GM21737 (cell line): ENCODE measurements at regions not wholly inside any gene's neighbourhood (a gene's known extent, or its start where the extent isn't known, plus 50 kb on each side); places are given as distances from the start of the nearest gene placed in this dataset.
"Not testable (repeated sequence)": the region's sequence is repeated elsewhere in the genome, so short reads cannot be mapped to it uniquely, and the experiment has no call there.

Source experiments
- ATAC-seq: cut with Tn5 transposase; IDR thresholded peaks from one replicate; pipeline ENCODE4 v1.9.1; 2021; ENCODE audit warnings: mild to moderate bottlenecking, moderate library complexity; ENCODE audit not compliant: unreplicated experiment

GRCh38 chr10:123309731-123310130, 155.5 kb downstream of the BUB3 start:
- ATAC-seq = no peak

- ATAC-seq = no peak
Measured at GRCh38 chr10:123316776-123317175, 162.6 kb downstream of the BUB3 start.

DNA sequence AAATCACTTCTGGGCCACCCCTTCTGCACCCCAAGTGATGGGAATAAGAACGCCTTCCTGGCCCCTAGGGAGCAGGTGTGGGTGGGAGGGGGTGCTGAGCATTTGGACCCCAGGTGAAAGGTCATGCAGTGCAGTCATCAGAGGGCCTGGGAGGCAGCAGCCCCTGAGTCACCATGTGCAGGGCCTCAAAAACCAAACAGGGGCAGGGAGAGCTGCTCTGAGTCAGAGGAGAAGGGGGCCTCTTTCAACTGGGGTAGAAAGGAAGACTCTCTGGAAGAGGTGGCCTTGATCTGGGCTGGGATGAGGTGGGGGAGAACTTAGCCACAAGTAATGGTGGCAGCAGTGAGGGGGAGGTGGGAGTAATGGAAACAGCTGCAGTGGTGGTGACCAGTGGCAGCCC, 164.3 kb downstream of the BUB3 start:
- no peak for ATAC-seq

- no peak for ATAC-seq
Measured at GRCh38 chr10:123320091-123320490, 165.9 kb downstream of the BUB3 start.

GRCh38 chr10:123323884-123324283, 169.7 kb downstream of the BUB3 start:
- no peak for ATAC-seq

DNA sequence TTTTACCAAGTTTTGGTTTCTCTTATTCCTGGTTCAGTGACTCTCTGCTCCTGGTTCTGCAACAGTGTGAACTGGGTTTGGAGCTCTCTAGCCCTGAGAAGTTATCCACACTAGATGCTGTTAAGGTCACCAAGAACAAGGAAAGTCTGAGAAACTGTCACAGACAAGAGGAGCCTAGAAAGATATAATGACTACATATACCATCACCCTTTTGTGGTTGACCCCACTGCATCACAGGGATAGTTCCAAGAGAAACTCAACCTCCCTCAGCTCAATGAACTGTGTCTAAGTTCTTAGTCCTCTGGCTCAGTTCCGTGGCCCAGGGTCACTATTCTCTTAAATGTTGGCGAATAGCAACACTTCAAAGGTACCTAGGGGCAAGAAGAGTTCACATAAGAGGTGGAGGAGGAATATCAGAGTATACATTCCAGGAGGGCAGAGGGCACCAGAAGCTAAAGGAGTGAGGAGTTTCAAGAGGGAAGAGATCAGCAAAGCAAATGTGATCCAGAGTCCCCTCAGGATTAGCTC, 171.5 kb downstream of the BUB3 start:
- no peak for ATAC-seq

DNA sequence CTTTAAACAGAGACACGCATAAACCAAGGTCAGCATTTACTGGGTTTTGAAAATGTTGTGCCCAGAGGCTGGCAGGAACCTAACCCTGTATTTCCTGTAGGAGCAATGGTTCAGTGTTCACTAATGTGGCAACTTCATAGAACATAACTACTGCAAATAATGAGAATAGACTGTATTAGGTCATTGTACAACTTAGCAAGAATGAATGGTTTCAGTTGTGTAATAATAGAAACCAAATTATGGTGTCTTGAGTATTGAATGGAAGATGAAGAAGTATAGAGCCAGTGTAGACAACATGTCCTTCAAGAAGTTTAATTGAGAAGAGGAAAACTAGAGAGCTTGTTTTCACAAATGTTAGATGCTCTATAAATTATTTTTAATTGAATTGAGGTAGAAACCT, 172.5 kb downstream of the BUB3 start:
- ATAC-seq = no peak

- peak; percentile 64 for ATAC-seq
Measured at GRCh38 chr10:123327450-123327849, 173.2 kb downstream of the BUB3 start.

DNA sequence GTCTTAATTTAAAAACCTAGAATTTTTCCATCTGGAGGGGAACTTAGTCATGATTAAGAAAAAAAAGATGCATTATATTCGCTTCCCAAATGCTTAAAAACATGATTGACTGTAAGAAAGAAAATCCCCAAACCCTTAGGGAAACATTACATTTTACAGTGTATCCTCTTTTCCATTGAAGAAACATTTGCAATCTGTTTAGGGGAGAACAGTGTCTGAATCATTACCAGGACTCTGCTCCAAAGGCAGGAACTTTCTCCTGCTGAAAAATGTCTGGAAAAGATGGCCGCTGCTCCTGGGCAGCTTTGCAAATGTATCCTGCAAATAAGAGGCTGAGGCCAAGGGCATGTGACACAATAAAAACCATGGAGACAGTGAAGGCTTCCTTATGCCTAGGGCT, 173.7 kb downstream of the BUB3 start:
- no peak for ATAC-seq

DNA sequence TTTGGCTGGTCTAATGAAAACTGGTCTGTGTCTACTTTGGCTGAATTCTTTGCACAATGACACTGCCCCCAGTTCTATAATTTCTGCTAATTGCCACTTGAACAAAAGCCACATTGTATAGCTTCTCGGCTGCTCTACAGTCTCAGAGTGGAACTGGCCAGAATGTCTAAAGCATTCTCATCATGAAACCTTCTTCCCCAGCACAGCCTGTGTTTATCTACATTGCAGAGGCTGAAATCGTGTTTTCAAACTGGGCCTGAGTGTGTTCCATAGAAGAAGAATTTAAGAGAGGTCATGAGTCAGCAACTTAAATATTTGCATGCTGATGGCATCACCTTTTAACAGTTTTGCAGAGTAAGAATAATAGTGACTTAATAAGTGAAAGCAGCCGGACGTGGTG, 177.2 kb downstream of the BUB3 start:
- ATAC-seq = no peak

DNA sequence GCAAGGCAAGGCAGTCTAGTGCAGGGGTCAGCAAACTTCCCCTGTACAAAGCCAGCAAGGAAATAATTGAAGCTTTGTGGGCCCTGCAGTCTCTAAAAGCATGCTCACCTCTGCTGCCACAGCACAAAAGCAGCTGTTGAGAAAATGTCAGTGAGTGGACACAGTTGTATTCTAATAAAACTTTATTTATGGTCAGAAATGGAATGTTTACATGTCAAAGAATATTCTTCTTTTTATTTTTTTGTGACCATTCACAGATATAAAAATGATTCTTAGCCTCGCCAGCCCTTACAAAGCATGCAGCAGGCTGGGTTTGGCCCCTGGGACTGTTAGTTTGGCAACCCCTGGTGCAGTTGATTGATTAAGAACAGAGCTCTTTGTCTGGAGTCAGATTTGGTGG, 192.4 kb downstream of the BUB3 start:
- ATAC-seq = no peak

- ATAC-seq = no peak
Measured at GRCh38 chr10:123348691-123349572, 194.7 kb downstream of the BUB3 start.

DNA sequence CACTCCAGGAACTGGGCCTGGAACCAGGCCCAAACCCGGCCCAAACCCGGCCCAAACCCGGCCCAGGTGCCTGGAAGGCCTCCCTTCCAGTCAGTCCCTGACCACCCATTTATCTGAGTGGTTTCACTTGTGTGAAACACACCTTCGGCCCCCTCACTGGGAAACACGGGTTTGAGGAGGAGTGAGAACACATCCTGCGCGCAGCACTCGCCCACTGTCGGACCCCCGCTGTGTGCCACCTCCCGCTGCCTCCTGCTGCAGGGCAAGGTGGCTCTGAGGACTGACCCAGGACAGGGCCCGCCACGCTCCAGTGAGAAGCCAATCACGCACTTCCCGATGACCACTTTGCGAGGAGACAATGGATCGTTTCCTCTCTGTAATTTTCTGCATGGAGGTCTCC, 197.5 kb downstream of the BUB3 start:
- no peak for ATAC-seq

- ATAC-seq = no peak
Measured at GRCh38 chr10:123354521-123354920, 200.3 kb downstream of the BUB3 start.

- no peak for ATAC-seq
Measured at GRCh38 chr10:123355748-123356481, 201.7 kb downstream of the BUB3 start.

DNA sequence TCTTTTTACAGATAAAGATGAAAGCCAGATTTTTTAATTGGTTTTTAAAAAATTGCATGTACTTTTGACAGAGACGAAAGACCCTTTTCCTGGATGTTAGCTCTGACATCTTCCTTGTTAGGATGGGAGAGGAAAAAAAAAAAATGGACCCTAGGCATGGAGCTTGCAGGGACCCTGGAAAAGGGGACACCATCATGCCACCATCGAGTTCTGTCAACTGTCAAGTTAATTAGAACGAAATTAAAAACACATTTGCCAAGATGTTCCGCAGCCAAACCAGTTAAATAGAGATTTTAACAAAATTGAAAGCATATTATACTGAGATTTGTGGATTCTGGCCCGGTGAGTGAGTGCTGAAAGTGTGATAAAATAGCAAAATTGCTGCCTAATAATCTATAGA, 202.6 kb downstream of the BUB3 start:
- ATAC-seq = no peak

DNA sequence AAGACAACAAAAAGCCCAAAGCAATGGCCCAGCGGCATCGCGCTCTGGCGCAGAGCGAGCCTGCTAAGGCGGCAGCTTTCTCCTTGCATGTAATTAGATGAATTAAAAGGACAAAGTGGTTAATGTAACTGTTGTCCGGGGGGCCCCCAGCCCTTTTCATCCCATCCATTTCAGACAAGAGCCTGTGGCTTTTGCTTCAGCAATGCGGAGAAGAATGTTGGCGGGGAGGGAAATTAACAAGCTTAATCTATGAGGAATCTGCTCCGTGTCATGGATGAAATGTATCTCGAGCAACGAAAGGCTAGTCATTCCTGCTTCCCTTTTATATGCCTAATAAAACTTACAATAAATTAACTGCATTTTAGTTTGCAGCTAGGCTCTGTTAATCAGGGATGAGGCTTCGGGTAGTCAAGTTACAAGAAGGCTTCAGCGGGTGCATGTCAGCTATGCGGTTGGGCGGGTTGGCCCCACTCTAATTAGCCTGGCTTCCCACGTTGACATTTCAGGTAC, 203.3 kb downstream of the BUB3 start:
- ATAC-seq = no peak

DNA sequence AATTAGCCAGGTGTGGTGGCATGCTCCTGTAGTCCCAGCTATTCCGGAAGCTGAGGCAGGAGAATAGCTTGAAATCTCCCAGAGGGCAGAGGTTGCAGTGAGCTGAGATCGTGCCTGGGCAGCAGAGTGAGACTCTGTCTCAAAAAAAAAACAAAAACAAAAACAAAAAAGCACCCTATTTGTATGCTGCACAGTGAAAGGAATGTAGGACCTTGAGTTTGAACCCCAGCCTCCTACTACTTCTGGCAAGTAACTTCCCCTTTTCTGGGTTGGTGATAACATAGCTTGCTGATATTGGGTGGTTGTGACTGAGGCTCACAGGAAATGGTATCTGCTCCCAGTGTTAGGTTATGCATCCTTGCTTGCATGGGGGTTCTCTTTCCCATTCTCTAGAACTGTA, 205.3 kb downstream of the BUB3 start:
- ATAC-seq = no peak

- no peak for ATAC-seq
Measured at GRCh38 chr10:123361832-123362231, 207.6 kb downstream of the BUB3 start.

- no peak for ATAC-seq
Measured at GRCh38 chr10:123367195-123367594, 213.0 kb downstream of the BUB3 start.

- ATAC-seq = not testable (repeated sequence)
Measured at GRCh38 chr10:123371626-123372025, 217.4 kb downstream of the BUB3 start.

- ATAC-seq = no peak
Measured at GRCh38 chr10:123373591-123373990, 219.4 kb downstream of the BUB3 start.
